ENCODE measurements at regions not wholly inside any gene's neighbourhood (a gene's known extent, or its start where the extent isn't known, plus 50 kb on each side); places are given as distances from the start of the nearest gene placed in this dataset.

- Histone ChIP-seq H3K9ac (ENCODE audit: insufficient read depth in 1 of 2, low read length in 2 of 2) (no peak overlapping the region), H3K9me3 (ENCODE audit: control insufficient read depth in 4 of 4, insufficient read depth in 3 of 4, low read length in 3 of 4) (peaks cover 0 to 9% (median 4%) of the 10 kb centered on the region in 4 donors), H3K4me3 (no peak overlapping the region), H3K27me3 (ENCODE audit: control insufficient read depth in 3 of 3, insufficient read depth in 3 of 3, low read length in 2 of 3) (no peaks in the 10 kb centered on the region), H3K27ac (ENCODE audit: low read depth in 1 of 2, low read length in 1 of 2) (no peak overlapping the region), H3K4me1 (ENCODE audit: control insufficient read depth in 5 of 5, insufficient read depth in 5 of 5, low read length in 5 of 5) (peaks cover 0 to 2% (median 0%) of the 10 kb centered on the region in 5 donors), H3K36me3 (ENCODE audit: control insufficient read depth in 4 of 4, insufficient read depth in 4 of 4, low read length in 4 of 4) (no peaks in the 10 kb centered on the region)
- WGBS, 2 donors = 85 to 96% methylated on average over 1 of the region's 1 CpG
- TF ChIP-seq, protein P1, sequence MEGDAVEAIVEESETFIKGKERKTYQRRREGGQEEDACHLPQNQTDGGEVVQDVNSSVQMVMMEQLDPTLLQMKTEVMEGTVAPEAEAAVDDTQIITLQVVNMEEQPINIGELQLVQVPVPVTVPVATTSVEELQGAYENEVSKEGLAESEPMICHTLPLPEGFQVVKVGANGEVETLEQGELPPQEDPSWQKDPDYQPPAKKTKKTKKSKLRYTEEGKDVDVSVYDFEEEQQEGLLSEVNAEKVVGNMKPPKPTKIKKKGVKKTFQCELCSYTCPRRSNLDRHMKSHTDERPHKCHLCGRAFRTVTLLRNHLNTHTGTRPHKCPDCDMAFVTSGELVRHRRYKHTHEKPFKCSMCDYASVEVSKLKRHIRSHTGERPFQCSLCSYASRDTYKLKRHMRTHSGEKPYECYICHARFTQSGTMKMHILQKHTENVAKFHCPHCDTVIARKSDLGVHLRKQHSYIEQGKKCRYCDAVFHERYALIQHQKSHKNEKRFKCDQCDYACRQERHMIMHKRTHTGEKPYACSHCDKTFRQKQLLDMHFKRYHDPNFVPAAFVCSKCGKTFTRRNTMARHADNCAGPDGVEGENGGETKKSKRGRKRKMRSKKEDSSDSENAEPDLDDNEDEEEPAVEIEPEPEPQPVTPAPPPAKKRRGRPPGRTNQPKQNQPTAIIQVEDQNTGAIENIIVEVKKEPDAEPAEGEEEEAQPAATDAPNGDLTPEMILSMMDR (IDR thresholded peaks at IDR 0.05; ENCODE audit: control extremely low read depth, extremely low read depth) = no peak
- DNase-seq (no peak), ATAC-seq (ENCODE audit: insufficient read depth, low FRiP score) (no peak)
These were observed 580.0 kb upstream of the INTU start for GRCh38 chr4:127052742-127053141.

- Histone ChIP-seq H3K9ac (ENCODE audit: insufficient read depth in 1 of 2, low read length in 2 of 2) (no peak overlapping the region), H3K4me3 (no peak overlapping the region), H3K36me3 (ENCODE audit: control insufficient read depth in 4 of 4, insufficient read depth in 4 of 4, low read length in 4 of 4) (no peaks in the 10 kb centered on the region), H3K27ac (ENCODE audit: low read depth in 1 of 2, low read length in 1 of 2) (no peak overlapping the region), H3K9me3 (ENCODE audit: control insufficient read depth in 4 of 4, insufficient read depth in 3 of 4, low read length in 3 of 4) (peaks cover 0 to 9% (median 4%) of the 10 kb centered on the region in 4 donors), H3K27me3 (ENCODE audit: control insufficient read depth in 3 of 3, insufficient read depth in 3 of 3, low read length in 2 of 3) (no peaks in the 10 kb centered on the region), H3K4me1 (ENCODE audit: control insufficient read depth in 5 of 5, insufficient read depth in 5 of 5, low read length in 5 of 5) (peaks cover 0 to 2% (median 0%) of the 10 kb centered on the region in 5 donors)
- WGBS, 2 donors = 52 to 63% methylated on average over 1 of the region's 1 CpG
- ATAC-seq (ENCODE audit: insufficient read depth, low FRiP score) (no peak), DNase-seq (peak; percentile 47 to 59 (median 58))
- TF ChIP-seq, protein P1 (IDR thresholded peaks at IDR 0.05; ENCODE audit: control extremely low read depth, extremely low read depth) = no peak
These were observed 577.4 kb upstream of the INTU start for GRCh38 chr4:127055357-127055756.

GRCh38 chr4:127069675-127070074, 563.1 kb upstream of the INTU start:
- no peak for ATAC-seq (ENCODE audit: insufficient read depth, low FRiP score)
- Histone ChIP-seq H3K9me3 (ENCODE audit: control insufficient read depth in 4 of 4, insufficient read depth in 3 of 4, low read length in 3 of 4) (no peaks in the 10 kb centered on the region), H3K9ac (ENCODE audit: insufficient read depth in 1 of 2, low read length in 2 of 2) (no peak overlapping the region), H3K4me3 (no peak overlapping the region), H3K27me3 (ENCODE audit: control insufficient read depth in 3 of 3, insufficient read depth in 3 of 3, low read length in 2 of 3) (no peaks in the 10 kb centered on the region), H3K4me1 (ENCODE audit: control insufficient read depth in 5 of 5, insufficient read depth in 5 of 5, low read length in 5 of 5) (peaks cover 0 to 3% (median 0%) of the 10 kb centered on the region in 5 donors), H3K36me3 (ENCODE audit: control insufficient read depth in 4 of 4, insufficient read depth in 4 of 4, low read length in 4 of 4) (no peaks in the 10 kb centered on the region), H3K27ac (ENCODE audit: low read depth in 1 of 2, low read length in 1 of 2) (no peak overlapping the region)
- TF ChIP-seq, protein P1 (IDR thresholded peaks at IDR 0.05; ENCODE audit: control extremely low read depth, extremely low read depth) = no peak
- 82 to 88% methylated on average over 1 of the region's 1 CpG for WGBS, 2 donors
- DNase-seq = peak in 1 of 3 donors; percentile 23

DNA sequence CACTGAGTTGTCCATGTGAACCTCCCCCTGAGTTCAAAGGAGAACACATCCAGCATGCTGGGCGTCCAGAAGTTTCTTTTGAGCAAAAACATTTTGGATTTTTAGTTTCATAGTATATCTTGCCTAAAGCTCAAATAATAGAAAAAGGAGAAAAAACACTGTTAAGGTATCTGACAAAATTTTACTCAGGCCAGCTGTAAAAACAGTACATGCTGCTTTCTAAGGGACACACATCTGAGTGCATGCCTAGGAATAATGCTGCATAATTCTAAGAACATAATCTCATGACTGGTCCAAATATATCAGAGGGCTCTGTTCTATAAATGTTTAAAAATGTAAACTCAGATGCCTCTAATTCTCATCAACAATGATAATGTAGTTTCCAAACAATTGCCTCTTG, 561.3 kb upstream of the INTU start:
- H3K9me3 ChIP-seq (ENCODE audit: control insufficient read depth in 4 of 4, insufficient read depth in 3 of 4, low read length in 3 of 4) = no peaks in the 10 kb centered on the region
- DNase-seq (no peak), ATAC-seq (ENCODE audit: insufficient read depth, low FRiP score) (no peak)
- peaks cover 0 to 3% (median 0%) of the 10 kb centered on the region in 5 donors for H3K4me1 ChIP-seq (ENCODE audit: control insufficient read depth in 5 of 5, insufficient read depth in 5 of 5, low read length in 5 of 5)
- H3K9ac ChIP-seq (ENCODE audit: insufficient read depth in 1 of 2, low read length in 2 of 2) = no peak overlapping the region
- TF ChIP-seq, protein P1 (IDR thresholded peaks at IDR 0.05; ENCODE audit: control extremely low read depth, extremely low read depth) = no peak
- H3K27ac ChIP-seq (ENCODE audit: low read depth in 1 of 2, low read length in 1 of 2) = no peak overlapping the region
- H3K4me3 ChIP-seq = no peak overlapping the region
- no peaks in the 10 kb centered on the region for H3K27me3 ChIP-seq (ENCODE audit: control insufficient read depth in 3 of 3, insufficient read depth in 3 of 3, low read length in 2 of 3)
- H3K36me3 ChIP-seq (ENCODE audit: control insufficient read depth in 4 of 4, insufficient read depth in 4 of 4, low read length in 4 of 4) = no peaks in the 10 kb centered on the region
- WGBS, 2 donors = 77 to 85% methylated on average over 1 of the region's 1 CpG

All from lung (tissue), 11 donors.